HepG2 (cell line): ENCODE measurements at regions not wholly inside any gene's neighbourhood (a gene's known extent, or its start where the extent isn't known, plus 50 kb on each side); places are given as distances from the start of the nearest gene placed in this dataset.

ENCODE experiments used
- GZF1 ChIP-seq: sonication (generic); formaldehyde crosslinking; IDR thresholded peaks from 2 replicates; pipeline ENCODE4 v1.5.1; 2020; ENCODE audit warnings: mild to moderate bottlenecking, missing genetic modification reagents
- NBN ChIP-seq: fragments of 450-650 bp; conservative IDR thresholded peaks from 2 replicates; pipeline ENCODE4 v1.6.1; 2017
- NCOR1 ChIP-seq: fragments of 200-600 bp; sonication (generic); IDR thresholded peaks from 2 replicates; pipeline ENCODE4 v1.7.0; 2017; ENCODE audit warnings: antibody characterized with exemption, low read length, borderline replicate concordance
- NFIC ChIP-seq: IDR thresholded peaks from 2 replicates; pipeline ENCODE4 v1.6.1; 2012; ENCODE audit warnings: mild to moderate bottlenecking, low read length, inconsistent platforms
- SKI ChIP-seq: fragments of 450-650 bp; IDR thresholded peaks from one replicate; pipeline ENCODE4 v1.6.1; 2018; ENCODE audit warnings: mild to moderate bottlenecking; ENCODE audit not compliant: partially characterized antibody
- SP5 ChIP-seq: IDR thresholded peaks from 2 replicates; pipeline ENCODE4 v1.6.1; 2016; ENCODE audit warnings: low read depth, borderline replicate concordance
- THAP11 ChIP-seq: IDR thresholded peaks from 2 replicates; pipeline ENCODE4 v1.6.1; 2016; ENCODE audit warnings: missing biosample characterization, missing genetic modification reagents
- XRCC5 ChIP-seq: fragments of 200-400 bp; formaldehyde crosslinking; optimal IDR thresholded peaks from 2 replicates; pipeline ENCODE3; 2017; ENCODE audit warnings: mild to moderate bottlenecking, low read length
- ZBTB7A ChIP-seq: sonication (generic); formaldehyde crosslinking; IDR thresholded peaks from 2 replicates; pipeline ENCODE4 v1.8.0; 2022; ENCODE audit warnings: mild to moderate bottlenecking, missing genetic modification reagents
- ZFP1 ChIP-seq: IDR thresholded peaks from 2 replicates; pipeline ENCODE4 v1.6.1; 2016
- ZNF24 ChIP-seq: fragments of 450-650 bp; IDR thresholded peaks from 2 replicates; pipeline ENCODE4 v1.6.1; 2017; ENCODE audit warnings: antibody characterized with exemption, mild to moderate bottlenecking
- ZNF614 ChIP-seq: IDR thresholded peaks from 2 replicates; pipeline ENCODE4 v1.6.1; 2018; ENCODE audit warnings: missing biosample characterization, missing genetic modification reagents, inconsistent platforms, borderline replicate concordance
- ZSCAN20 ChIP-seq: sonication (generic); formaldehyde crosslinking; IDR thresholded peaks from 2 replicates; pipeline ENCODE4 v1.4.0; 2020; ENCODE audit warnings: missing genetic modification reagents, mild to moderate bottlenecking, borderline replicate concordance
- TF ChIP-seq, protein P1 (sequence below): IDR thresholded peaks from 2 replicates; pipeline ENCODE4 v1.6.1; 2016; ENCODE audit warnings: low read depth
- TF ChIP-seq, protein P2 (sequence below): sonication (generic); formaldehyde crosslinking; IDR thresholded peaks from 2 replicates; pipeline ENCODE4 v1.5.0; 2020; ENCODE audit warnings: mild to moderate bottlenecking, missing genetic modification reagents, moderate library complexity
- TF ChIP-seq, protein P3 (sequence below): sonication (generic); formaldehyde crosslinking; IDR thresholded peaks from 2 replicates; pipeline ENCODE4 v1.5.0; 2020; ENCODE audit warnings: missing genetic modification reagents
- TF ChIP-seq, protein P4 (sequence below): sonication (generic); formaldehyde crosslinking; IDR thresholded peaks from 2 replicates; pipeline ENCODE4 v1.5.1; 2020; ENCODE audit warnings: missing genetic modification reagents, mild to moderate bottlenecking, borderline replicate concordance
- TF ChIP-seq, protein P5 (sequence below): sonication (generic); formaldehyde crosslinking; IDR thresholded peaks from 2 replicates; pipeline ENCODE4 v1.5.1; 2020; ENCODE audit warnings: mild to moderate bottlenecking, missing genetic modification reagents
- TF ChIP-seq, protein P6 (sequence below): sonication (generic); formaldehyde crosslinking; IDR thresholded peaks from 2 replicates; pipeline ENCODE4 v1.5.1; 2020; ENCODE audit warnings: mild to moderate bottlenecking, missing genetic modification reagents, borderline replicate concordance

DNA sequence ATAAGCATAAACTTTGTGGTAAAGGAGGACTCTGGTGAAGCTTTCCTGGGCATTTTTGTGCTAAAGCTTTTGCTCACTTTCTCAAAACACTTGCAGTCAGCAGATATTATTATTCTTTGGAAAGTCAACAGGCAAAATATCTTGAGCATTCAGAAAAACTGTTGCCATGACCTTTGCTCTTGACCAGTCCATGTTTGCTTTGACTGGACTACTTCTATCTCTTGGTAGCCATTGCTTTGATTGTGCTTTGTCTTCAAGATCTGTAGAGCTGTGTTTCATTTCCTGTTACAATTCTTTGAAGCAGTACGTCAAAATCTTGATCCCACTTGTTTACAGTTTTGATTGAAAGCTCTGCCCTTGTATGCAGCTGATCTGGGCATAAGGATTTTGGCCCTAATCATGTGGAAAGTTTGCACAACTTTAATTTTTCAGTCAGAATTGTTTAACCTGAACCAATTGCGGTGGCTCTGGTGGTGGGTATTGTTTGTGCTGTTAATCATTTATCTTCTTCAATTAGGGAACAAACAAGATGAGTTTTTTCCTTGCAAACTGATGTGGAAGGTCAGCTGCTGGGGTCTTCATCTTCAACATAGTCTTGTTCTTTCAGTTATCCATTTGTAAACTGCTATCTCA is 121.5 kb upstream of the NUDT6 start (continued):
- TF ChIP-seq, protein P1, sequence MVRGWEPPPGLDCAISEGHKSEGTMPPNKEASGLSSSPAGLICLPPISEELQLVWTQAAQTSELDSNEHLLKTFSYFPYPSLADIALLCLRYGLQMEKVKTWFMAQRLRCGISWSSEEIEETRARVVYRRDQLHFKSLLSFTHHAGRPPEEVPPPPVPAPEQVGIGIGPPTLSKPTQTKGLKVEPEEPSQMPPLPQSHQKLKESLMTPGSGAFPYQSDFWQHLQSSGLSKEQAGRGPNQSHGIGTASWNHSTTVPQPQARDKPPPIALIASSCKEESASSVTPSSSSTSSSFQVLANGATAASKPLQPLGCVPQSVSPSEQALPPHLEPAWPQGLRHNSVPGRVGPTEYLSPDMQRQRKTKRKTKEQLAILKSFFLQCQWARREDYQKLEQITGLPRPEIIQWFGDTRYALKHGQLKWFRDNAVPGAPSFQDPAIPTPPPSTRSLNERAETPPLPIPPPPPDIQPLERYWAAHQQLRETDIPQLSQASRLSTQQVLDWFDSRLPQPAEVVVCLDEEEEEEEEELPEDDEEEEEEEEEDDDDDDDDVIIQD, result peak; percentile 85
- TF ChIP-seq, protein P2, sequence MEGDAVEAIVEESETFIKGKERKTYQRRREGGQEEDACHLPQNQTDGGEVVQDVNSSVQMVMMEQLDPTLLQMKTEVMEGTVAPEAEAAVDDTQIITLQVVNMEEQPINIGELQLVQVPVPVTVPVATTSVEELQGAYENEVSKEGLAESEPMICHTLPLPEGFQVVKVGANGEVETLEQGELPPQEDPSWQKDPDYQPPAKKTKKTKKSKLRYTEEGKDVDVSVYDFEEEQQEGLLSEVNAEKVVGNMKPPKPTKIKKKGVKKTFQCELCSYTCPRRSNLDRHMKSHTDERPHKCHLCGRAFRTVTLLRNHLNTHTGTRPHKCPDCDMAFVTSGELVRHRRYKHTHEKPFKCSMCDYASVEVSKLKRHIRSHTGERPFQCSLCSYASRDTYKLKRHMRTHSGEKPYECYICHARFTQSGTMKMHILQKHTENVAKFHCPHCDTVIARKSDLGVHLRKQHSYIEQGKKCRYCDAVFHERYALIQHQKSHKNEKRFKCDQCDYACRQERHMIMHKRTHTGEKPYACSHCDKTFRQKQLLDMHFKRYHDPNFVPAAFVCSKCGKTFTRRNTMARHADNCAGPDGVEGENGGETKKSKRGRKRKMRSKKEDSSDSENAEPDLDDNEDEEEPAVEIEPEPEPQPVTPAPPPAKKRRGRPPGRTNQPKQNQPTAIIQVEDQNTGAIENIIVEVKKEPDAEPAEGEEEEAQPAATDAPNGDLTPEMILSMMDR (CRISPR knock-in tag), result no peak
- TF ChIP-seq ZNF24, result no peak
- TF ChIP-seq, protein P3, sequence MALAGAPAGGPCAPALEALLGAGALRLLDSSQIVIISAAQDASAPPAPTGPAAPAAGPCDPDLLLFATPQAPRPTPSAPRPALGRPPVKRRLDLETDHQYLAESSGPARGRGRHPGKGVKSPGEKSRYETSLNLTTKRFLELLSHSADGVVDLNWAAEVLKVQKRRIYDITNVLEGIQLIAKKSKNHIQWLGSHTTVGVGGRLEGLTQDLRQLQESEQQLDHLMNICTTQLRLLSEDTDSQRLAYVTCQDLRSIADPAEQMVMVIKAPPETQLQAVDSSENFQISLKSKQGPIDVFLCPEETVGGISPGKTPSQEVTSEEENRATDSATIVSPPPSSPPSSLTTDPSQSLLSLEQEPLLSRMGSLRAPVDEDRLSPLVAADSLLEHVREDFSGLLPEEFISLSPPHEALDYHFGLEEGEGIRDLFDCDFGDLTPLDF, result no peak
- TF ChIP-seq, protein P4, sequence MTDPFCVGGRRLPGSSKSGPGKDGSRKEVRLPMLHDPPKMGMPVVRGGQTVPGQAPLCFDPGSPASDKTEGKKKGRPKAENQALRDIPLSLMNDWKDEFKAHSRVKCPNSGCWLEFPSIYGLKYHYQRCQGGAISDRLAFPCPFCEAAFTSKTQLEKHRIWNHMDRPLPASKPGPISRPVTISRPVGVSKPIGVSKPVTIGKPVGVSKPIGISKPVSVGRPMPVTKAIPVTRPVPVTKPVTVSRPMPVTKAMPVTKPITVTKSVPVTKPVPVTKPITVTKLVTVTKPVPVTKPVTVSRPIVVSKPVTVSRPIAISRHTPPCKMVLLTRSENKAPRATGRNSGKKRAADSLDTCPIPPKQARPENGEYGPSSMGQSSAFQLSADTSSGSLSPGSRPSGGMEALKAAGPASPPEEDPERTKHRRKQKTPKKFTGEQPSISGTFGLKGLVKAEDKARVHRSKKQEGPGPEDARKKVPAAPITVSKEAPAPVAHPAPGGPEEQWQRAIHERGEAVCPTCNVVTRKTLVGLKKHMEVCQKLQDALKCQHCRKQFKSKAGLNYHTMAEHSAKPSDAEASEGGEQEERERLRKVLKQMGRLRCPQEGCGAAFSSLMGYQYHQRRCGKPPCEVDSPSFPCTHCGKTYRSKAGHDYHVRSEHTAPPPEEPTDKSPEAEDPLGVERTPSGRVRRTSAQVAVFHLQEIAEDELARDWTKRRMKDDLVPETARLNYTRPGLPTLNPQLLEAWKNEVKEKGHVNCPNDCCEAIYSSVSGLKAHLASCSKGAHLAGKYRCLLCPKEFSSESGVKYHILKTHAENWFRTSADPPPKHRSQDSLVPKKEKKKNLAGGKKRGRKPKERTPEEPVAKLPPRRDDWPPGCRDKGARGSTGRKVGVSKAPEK (CRISPR knock-in tag), result no peak
- TF ChIP-seq SP5, result no peak
- no peak for TF ChIP-seq ZSCAN20 (CRISPR knock-in tag)
- TF ChIP-seq ZBTB7A (CRISPR knock-in tag), result no peak
- no peak for TF ChIP-seq NBN
- TF ChIP-seq XRCC5, result no peak
- no peak for TF ChIP-seq ZNF614 (CRISPR knock-in tag)
- TF ChIP-seq, protein P5, sequence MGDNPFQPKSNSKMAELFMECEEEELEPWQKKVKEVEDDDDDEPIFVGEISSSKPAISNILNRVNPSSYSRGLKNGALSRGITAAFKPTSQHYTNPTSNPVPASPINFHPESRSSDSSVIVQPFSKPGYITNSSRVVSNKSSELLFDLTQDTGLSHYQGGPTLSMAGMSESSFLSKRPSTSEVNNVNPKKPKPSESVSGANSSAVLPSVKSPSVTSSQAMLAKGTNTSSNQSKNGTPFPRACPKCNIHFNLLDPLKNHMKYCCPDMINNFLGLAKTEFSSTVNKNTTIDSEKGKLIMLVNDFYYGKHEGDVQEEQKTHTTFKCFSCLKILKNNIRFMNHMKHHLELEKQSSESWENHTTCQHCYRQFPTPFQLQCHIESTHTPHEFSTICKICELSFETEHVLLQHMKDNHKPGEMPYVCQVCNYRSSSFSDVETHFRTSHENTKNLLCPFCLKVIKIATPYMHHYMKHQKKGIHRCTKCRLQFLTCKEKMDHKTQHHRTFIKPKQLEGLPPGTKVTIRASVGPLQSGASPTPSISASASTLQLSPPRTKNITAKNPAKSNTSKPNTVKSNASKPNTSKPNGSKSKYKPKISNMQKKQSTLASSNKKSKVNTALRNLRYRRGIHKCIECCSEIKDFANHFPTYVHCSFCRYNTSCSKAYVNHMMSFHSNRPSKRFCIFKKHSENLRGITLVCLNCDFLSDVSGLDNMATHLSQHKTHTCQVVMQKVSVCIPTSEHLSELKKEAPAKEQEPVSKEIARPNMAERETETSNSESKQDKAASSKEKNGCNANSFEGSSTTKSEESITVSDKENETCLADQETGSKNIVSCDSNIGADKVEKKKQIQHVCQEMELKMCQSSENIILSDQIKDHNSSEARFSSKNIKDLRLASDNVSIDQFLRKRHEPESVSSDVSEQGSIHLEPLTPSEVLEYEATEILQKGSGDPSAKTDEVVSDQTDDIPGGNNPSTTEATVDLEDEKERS (CRISPR knock-in tag), result no peak
- no peak for TF ChIP-seq ZFP1 (CRISPR knock-in tag)
- TF ChIP-seq, protein P6, sequence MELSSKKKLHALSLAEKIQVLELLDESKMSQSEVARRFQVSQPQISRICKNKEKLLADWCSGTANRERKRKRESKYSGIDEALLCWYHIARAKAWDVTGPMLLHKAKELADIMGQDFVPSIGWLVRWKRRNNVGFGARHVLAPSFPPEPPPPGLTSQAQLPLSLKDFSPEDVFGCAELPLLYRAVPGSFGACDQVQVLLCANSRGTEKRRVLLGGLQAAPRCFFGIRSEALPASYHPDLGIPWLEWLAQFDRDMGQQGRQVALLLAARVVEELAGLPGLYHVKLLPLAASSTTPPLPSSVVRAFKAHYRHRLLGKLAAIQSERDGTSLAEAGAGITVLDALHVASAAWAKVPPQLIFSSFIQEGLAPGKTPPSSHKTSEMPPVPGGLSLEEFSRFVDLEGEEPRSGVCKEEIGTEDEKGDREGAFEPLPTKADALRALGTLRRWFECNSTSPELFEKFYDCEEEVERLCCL, result no peak
- TF ChIP-seq SKI, result no peak
- peak; percentile 66; the same call in 1 of the 2 replicates for TF ChIP-seq NFIC
- no peak for TF ChIP-seq NCOR1
- TF ChIP-seq GZF1 (CRISPR knock-in tag), result no peak
- TF ChIP-seq THAP11, result no peak
